HL-60 (cell line): ENCODE measurements at regions not wholly inside any gene's neighbourhood (a gene's known extent, or its start where the extent isn't known, plus 50 kb on each side); places are given as distances from the start of the nearest gene placed in this dataset.

Source experiments
- POLR2AphosphoS5 ChIP-seq: IDR thresholded peaks from 2 replicates; pipeline ENCODE4 v1.6.1; 2012; ENCODE audit warnings: low read depth
- SPI1 ChIP-seq: IDR thresholded peaks from 2 replicates; pipeline ENCODE4 v1.6.1; 2012; ENCODE audit warnings: low read depth, mild to moderate bottlenecking, borderline replicate concordance
- TF ChIP-seq, protein P1 (sequence below): IDR thresholded peaks from one replicate; pipeline ENCODE4 v1.5.1; 2011; ENCODE audit warnings: low read length, control low read depth, inconsistent platforms; ENCODE audit not compliant: insufficient read depth
- TF ChIP-seq, protein P2 (sequence below): IDR thresholded peaks from 2 replicates; pipeline ENCODE4 v1.6.1; 2012; ENCODE audit warnings: low read depth; ENCODE audit not compliant: insufficient replicate concordance

DNA sequence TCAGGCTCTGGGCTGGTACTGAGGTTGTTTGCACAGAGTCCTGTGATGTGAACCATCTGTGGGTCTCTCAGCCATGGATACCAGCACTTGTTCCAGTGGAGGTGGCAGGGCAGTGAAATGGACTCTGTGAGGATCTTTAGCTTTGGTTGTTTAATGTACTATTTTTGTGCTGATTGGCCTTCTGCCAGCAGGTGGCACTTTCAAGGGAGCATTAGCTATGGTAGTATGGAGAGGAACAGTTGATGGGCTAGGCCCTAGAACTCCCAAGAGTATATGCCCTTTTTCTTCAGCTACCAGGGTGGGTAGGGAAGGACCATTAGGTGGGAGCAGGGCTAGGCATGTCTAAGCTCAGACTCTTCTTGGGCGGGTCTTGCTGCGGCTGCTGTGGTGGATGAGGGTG lies 257.0 kb upstream of the GYPC start:
- TF ChIP-seq, protein P1, sequence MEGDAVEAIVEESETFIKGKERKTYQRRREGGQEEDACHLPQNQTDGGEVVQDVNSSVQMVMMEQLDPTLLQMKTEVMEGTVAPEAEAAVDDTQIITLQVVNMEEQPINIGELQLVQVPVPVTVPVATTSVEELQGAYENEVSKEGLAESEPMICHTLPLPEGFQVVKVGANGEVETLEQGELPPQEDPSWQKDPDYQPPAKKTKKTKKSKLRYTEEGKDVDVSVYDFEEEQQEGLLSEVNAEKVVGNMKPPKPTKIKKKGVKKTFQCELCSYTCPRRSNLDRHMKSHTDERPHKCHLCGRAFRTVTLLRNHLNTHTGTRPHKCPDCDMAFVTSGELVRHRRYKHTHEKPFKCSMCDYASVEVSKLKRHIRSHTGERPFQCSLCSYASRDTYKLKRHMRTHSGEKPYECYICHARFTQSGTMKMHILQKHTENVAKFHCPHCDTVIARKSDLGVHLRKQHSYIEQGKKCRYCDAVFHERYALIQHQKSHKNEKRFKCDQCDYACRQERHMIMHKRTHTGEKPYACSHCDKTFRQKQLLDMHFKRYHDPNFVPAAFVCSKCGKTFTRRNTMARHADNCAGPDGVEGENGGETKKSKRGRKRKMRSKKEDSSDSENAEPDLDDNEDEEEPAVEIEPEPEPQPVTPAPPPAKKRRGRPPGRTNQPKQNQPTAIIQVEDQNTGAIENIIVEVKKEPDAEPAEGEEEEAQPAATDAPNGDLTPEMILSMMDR, result peak; percentile 3
- TF ChIP-seq POLR2AphosphoS5, result no peak
- TF ChIP-seq, protein P2, sequence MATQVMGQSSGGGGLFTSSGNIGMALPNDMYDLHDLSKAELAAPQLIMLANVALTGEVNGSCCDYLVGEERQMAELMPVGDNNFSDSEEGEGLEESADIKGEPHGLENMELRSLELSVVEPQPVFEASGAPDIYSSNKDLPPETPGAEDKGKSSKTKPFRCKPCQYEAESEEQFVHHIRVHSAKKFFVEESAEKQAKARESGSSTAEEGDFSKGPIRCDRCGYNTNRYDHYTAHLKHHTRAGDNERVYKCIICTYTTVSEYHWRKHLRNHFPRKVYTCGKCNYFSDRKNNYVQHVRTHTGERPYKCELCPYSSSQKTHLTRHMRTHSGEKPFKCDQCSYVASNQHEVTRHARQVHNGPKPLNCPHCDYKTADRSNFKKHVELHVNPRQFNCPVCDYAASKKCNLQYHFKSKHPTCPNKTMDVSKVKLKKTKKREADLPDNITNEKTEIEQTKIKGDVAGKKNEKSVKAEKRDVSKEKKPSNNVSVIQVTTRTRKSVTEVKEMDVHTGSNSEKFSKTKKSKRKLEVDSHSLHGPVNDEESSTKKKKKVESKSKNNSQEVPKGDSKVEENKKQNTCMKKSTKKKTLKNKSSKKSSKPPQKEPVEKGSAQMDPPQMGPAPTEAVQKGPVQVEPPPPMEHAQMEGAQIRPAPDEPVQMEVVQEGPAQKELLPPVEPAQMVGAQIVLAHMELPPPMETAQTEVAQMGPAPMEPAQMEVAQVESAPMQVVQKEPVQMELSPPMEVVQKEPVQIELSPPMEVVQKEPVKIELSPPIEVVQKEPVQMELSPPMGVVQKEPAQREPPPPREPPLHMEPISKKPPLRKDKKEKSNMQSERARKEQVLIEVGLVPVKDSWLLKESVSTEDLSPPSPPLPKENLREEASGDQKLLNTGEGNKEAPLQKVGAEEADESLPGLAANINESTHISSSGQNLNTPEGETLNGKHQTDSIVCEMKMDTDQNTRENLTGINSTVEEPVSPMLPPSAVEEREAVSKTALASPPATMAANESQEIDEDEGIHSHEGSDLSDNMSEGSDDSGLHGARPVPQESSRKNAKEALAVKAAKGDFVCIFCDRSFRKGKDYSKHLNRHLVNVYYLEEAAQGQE, result no peak
- TF ChIP-seq SPI1, result no peak
